Uterus (tissue), 2 donors: ENCODE measurements at regions not wholly inside any gene's neighbourhood (a gene's known extent, or its start where the extent isn't known, plus 50 kb on each side); places are given as distances from the start of the nearest gene placed in this dataset.

Experiments used
- POLR2A ChIP-seq, 2 donors: fragments of 450-650 bp; IDR thresholded peaks; one replicate each; pipeline ENCODE4 v1.6.1; 2016; ENCODE audit warnings: antibody characterized with exemption in 2 of 2, mild to moderate bottlenecking in 1 of 2, moderate library complexity in 1 of 2
- TF ChIP-seq, protein P1 (sequence below), 4 experiments: fragments of 200-600 bp in 2 of 4; fragments of 450-650 bp in 2 of 4; sonication (generic) in 2 of 4; IDR thresholded peaks; one replicate each; pipeline ENCODE4 v1.5.1; 2016 to 2019; ENCODE audit warnings: antibody characterized with exemption in 4 of 4, mild to moderate bottlenecking in 2 of 4, moderate library complexity in 1 of 4

DNA sequence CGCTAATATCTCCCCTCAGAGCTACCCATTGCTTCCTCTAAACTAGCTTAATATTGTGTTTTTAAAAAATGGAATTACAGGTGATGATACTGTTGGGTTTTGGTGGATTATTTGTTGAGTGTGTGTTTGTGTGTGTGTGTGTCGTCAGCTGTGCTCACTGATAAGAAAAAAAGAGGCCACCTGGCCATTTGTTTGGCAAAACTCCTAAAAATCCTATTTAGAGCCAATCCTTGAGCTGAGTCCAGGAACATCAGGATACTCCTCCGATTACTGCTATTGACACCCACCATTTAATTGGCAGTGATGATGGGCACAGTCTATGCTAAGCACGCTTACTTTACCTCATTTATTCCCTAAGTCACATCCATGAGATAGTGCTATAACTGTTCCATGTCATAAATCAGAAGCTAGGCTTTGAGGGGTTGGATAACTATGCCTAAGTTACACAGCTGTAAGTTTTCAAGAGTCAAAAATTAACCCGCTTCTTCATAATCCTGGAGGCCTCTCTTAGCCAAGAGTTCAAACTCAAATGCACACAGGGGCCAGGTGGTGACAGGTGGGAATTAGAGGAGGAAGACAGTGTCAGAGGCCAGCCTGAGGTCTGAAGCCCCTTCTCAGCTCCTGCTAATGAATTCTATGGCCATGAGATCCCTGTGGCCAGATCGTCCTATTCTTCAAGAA lies 1026.6 kb upstream of the TMEM132C start:
- TF ChIP-seq, protein P1, sequence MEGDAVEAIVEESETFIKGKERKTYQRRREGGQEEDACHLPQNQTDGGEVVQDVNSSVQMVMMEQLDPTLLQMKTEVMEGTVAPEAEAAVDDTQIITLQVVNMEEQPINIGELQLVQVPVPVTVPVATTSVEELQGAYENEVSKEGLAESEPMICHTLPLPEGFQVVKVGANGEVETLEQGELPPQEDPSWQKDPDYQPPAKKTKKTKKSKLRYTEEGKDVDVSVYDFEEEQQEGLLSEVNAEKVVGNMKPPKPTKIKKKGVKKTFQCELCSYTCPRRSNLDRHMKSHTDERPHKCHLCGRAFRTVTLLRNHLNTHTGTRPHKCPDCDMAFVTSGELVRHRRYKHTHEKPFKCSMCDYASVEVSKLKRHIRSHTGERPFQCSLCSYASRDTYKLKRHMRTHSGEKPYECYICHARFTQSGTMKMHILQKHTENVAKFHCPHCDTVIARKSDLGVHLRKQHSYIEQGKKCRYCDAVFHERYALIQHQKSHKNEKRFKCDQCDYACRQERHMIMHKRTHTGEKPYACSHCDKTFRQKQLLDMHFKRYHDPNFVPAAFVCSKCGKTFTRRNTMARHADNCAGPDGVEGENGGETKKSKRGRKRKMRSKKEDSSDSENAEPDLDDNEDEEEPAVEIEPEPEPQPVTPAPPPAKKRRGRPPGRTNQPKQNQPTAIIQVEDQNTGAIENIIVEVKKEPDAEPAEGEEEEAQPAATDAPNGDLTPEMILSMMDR (IDR thresholded peaks at IDR 0.05): no peak
- TF ChIP-seq POLR2A (IDR thresholded peaks at IDR 0.05): no peak
